SKM-1 treated with dmso at 0.1 percent for 144 hours (cell line): ENCODE measurements at regions not wholly inside any gene's neighbourhood (a gene's known extent, or its start where the extent isn't known, plus 50 kb on each side); places are given as distances from the start of the nearest gene placed in this dataset.
"Not testable (repeated sequence)": the region's sequence is repeated elsewhere in the genome, so short reads cannot be mapped to it uniquely, and the experiment has no call there.

Experiments used
- DNase-seq: peaks from one replicate; lab custom pipeline; 2025; ENCODE audit not compliant: unreplicated experiment; lab: John Stamatoyannopoulos, UW

DNA sequence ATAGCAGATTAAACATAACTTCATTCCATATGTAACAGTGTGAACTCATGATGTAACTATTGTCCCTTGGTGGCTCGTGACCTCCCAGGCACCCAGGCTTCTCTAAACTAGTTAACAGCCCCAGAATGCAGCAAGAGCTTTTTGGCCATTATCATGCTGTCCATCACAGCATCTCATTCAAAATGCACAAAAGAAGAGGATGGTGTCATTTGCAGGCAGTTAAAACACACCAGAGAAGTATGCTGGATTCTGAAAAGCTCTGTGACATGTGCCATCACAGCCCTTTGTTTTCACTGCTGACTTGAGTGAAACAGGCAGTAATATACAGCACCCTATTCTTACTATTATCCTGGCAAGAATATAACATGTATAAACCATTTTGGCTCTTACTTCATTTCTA lies 117.6 kb upstream of the CHMP2B start:
- DNase-seq = no peak

DNA sequence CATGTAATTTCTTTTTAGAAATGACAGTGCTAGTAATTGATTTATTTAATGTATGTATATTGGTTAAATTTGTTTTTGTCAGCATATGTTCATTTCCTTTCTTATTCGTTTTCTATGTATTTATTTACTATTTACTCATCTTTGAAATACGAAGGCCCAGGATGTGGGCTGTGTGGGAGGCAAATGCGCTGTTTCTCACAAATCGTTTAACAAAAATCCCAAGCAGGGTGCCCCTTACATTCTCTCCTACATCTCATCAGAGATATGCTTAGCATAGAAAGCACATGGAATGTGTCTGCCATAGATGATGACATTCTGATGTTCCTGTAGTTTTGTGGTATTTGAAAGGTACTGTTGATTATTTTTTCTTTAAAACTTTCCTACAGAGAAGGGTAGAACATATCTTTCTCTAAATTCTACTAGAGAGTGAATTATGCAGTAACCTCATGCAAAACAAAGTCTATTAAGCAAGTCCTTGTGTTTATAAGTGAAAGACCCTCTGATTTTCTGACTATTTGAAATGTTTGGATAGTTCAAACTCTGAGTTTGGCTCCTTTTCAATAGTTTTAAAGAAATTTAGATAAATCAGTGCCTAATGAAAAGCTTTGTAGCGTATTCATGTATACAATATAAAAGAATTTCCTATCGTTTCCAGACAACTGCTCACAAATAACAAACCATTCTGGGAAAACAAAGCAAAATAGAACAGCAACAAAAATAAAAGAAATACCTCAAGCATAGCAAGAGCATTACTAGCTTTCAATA lies 111.1 kb upstream of the VGLL3 start:
- no peak for DNase-seq

DNA sequence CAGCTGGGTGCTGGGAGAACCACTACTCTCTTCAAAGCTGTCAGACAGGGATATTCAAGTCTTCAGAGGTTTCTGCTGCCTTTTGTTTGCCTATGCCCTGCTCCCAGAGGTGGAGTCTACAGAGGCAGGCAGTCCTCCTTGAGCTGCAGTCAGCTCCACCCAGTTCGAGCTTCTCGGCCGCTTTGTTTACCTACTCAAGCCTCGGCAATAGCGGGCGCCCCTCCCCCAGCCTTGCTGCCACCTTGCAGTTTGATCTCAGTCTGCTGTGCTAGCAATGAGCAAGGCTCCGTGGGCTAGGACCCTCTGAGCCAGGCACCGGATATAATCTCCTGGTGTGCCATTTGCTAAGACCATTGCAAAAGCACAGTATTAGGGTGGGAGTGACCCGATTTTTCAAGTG lies 106.8 kb upstream of the VGLL3 start:
- not testable (repeated sequence) for DNase-seq

DNA sequence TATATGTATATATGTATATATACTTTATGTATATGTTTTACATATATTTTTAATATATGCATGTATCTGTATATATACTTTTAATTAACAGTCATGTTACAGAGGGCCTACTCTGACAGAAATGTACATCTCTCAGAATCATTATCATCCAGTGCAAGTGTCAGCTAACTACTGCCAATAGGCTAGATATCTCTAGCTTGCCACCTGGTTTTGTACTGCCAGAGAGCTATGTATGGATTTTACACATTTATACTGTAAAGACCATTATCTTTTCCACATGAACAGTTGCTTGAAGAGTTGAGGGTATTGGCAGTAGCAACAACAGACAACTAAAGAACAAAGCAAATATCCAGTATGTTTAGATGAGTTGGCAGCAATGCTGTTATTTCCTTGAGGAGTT lies 99.7 kb upstream of the VGLL3 start:
- no peak for DNase-seq

DNA sequence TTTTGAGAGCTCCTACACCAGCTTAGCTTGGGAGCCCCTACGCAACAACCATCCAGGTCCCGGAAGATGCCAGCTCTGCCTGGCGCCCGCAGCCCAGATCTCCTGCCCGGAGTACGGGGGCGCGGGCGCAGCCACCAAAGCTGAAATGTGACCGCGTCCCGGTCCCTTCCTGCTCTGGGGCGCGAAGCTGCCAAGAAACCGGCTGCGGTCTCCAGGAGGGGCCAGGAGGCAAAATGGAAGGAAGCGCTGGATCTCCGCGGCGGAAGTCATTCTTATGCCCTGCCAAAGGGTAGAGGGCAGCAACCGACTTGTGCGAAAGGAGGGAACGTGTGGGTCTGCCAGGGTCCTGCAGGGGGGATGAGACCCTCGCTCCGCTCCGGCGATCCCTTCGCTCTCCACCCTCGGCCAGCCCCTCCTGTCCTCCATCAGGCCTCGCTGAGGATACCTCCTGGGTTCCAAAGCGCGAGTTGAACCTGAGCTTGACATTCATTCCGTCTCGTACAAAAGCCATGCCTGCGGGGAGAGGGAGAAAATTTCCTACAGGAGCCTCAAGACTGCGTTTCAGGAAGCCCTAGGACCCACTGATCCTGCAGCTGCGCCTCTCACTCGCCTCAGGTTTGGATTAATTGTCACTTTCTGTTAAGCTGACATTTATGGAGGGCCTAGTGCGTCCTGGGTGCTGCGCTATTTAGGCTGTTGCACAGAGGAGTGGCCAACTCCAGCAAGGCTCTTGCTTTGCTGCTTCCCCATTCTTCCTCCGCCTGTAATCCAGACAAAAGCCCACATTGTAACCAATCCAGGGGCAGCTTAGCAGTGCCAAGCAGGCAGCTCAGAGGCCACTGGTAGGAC lies 98.3 kb upstream of the VGLL3 start:
- peak; percentile 62 for DNase-seq

DNA sequence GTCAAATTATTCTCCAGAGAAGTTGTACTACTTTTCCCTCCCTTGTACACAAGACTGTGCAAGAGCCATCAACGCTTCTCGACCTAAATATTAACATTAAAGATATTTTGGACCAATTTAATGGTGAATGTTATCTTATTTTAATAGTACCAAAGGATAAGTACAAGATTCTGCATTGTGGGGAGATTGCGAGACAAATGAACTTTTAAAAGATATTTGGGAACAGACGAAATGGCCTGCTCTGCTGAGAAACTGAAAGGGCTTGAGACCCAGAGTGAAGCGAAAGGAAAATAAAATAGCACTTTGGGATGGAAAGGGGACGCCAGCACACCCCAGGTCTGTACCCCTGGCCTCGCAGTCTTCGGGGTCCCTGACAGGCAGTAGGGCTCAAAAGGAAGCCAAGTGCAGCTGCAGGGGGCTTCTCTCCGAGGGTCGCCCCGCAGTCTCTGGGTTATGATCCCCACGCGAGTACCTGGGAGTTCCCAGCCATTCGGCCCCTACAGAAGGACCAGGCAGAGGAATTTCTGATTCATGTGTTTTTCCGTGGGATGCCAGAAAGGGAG lies 97.6 kb upstream of the VGLL3 start:
- no peak for DNase-seq

DNA sequence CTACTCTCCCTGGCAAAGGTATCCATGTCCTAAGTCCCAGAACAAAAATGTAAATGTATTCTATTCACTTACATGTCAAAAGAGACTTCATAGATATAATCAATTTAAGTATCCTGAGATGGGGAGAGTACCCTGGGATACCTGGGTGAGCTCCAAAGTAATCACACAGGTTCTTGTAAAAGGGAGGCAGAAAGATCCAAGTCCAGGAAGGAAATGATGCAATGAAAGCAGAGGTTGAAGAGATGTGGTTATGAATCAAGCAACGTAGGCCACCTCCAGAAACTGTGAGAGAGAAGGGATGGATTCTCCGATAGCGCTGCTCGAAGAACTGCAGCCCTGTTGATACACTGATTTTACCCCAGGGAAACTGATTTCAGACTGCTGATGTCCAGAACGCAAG lies 93.9 kb upstream of the VGLL3 start:
- no peak for DNase-seq

DNA sequence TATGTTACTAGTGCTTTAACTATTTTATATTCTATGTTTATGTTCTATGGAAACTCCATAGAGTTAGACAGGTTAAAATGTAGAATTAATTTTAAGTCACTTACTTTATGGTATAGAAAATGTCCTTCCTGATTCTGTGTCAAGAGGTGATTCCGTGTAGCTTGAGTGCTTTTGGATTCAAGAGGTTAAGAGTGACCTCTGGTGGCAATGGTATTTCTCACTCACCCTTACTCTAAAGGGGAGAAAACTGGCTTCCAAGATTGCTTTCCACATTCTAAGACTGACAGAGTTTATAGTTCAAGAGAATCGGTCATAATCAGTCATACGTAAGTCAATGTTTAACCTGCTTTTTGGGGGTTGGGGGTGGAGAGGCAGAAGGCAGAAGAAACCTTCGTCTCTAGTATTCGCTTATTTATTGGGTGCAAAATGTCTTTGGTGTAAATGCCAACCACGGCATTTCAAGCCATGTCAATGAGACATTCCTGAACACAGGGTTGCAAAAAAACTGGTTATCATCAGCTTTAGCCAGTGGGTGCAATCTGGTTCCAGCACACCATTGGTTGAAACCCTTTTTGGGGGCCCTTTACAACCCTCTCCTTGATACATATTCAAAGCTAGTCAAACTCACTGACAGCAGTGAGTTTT lies 92.0 kb upstream of the VGLL3 start:
- peak; percentile 49 for DNase-seq

DNA sequence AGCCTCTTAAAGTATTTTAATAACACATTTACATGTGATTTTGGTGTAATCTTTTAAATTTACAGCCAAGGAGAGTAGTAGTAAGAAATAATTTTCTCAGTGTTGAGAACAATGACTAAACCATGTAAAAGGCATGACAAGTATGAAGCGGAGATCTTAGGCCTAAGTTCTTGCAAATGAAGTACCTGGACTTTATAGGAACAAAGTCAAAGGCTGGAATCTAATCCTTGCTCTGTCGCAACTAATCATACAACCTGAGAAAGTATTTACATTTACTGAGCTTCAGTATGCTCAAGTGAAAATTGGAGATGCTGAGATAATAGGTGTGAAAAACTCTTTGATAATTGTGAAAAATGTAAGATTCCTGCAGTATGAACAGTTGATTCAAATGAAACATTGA lies 86.4 kb upstream of the VGLL3 start:
- no peak for DNase-seq

DNA sequence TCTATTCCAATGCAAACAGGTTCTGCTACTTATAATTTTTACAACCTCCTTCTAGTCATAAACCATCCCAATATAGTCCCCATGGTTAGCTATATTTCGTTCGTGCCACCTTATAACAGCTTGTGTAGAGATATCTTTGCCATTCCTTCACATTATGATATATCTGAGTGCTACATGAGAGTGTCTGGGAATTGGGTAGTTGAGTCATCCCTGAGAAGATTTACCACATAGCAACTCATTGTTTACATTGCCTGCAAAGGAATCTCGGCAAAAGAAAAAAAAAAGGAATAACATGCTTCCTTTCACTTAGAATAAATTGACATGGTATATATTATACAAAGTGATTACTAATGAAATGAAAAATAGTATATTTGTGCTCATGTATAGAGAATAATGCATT lies 86.0 kb upstream of the VGLL3 start:
- no peak for DNase-seq

DNA sequence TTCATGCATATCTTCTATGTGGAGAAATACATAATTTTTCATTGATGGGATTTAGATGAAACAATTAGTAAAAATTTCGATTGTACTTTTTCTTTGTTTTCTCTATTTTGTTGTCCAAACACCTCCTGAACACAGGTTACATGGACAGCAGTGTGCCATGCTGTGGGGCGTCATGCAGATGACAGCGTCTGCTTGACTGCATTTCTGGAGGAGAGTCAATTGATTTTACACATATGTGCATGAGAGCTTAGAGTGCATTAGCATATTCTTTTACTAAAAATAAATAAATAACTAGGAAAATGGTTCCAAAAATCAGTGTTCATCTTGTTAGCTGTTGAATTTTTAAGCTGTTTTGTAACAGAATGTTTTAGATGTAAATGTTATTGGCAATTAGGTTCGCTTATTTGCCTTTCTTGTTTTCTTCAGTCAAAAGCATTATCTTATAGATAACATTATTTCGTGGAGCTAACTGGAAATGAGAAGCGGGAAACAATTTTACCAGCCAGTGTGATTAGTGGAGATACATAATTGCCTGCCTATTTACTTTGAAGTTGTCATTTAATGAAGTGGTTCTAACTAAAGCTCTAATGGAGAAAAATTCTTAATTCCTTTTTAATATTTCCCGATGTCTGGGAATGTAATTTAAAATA lies 82.7 kb upstream of the VGLL3 start:
- no peak for DNase-seq

DNA sequence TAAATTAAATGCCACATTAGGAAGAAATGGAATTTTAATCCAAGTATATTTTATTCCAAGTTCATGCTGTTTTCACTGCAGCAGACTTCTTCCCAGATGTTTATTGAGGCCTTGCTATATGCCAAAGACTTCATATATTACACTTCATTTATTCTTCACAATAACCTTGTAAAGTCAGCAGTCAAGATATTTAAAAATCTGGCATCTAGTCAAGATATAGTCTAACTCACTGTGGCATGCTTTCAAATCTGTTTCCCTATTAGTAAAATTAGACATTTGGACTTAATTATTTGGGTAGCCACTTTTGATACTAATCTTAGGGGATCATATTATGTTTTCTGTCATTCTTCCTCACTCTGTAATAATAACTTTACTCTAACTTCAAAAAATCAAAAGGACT lies 81.5 kb upstream of the VGLL3 start:
- DNase-seq = no peak

DNA sequence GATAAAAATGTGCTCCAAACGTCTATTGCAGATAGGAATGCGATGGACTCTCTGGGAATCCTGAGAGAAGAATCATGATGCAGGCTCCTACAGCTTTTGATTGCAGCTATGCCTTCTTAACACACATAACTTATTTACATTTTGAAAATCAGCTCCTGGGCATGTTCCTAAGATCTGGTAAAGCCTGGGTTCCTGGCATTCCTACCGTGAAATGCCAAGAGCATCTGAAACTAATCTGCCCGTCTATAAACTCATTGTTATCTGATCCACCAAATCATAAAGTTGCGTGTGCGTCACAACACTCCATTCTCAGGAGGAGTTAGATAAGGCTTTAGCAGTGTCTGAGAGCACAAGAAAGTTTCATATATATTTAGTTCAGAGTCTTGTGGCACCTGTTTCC lies 79.0 kb upstream of the VGLL3 start:
- DNase-seq = no peak

DNA sequence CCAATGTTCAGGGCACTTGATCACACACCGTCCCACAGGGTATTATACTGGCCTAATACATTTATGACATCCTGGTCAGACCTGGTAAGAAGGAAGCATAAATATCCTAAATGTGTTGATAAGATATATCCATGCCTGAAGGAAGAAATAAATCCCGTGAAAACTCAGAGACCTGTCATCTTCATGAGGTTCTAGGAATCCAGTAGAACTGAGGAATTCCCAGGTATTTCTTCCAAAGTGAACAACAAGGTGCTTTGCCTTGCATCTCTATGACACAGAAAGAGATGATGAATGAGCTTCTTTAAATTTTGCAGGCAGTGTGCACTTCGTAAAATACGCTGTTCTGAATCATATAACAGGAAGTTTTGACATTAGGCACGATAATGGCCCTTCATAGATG lies 78.1 kb upstream of the VGLL3 start:
- DNase-seq = no peak

DNA sequence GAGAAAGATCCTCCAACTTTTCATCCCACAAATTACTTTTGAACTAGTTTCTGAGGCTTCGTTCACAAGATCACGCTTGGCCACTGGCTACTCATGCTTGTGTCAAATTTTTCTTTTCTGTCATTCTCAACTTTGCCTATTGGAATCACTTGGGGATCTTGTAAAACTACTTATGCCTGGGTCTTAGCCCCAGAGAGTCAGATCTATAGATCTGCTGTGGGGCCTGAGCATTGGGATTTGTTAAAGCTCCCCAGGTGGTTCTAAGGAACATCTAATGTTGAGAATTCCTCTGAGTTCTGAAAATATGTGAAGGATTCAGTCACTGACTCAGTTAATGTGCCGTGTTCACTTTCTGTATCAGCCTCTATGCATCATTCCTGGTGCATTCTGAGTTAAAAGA lies 71.7 kb upstream of the VGLL3 start:
- DNase-seq = no peak

DNA sequence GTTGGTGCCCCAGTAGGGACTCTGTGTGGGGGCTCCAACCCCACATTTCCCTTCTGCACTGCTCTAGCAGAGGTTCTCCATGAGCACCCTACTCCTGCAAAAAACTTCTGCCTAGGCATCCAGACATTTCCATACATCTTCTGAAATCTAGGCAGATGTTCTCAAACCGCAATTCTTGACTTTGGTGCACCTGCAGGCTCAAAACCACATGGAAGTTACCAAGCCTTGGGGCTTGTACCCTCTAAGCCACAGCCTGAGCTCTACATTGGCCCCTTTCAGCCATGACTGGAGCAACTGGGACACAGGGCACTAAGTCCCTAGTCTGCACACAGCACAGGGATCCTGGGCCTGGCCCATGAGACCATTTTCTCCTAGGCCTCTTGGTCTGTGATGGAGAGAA lies 66.5 kb upstream of the VGLL3 start:
- DNase-seq = no peak

DNA sequence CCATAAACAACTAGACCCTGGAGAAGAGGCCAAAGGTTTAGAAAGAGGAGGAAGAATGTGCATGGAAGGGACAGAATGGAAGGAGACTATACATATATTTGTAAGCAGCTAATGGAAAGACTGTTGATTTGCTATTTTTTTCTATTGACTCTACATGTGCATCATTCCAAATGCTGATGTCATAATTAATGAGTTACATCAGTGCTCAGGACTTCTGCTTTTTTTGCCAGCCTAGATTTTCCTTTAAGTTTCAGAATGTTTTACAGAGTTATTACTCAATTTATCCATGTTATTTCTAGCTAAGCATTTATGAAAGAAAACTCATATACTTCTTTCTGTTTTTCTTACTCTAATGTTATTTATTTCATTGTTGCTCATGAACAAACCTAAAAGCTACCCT lies 62.6 kb upstream of the VGLL3 start:
- peak; percentile 1 for DNase-seq

DNA sequence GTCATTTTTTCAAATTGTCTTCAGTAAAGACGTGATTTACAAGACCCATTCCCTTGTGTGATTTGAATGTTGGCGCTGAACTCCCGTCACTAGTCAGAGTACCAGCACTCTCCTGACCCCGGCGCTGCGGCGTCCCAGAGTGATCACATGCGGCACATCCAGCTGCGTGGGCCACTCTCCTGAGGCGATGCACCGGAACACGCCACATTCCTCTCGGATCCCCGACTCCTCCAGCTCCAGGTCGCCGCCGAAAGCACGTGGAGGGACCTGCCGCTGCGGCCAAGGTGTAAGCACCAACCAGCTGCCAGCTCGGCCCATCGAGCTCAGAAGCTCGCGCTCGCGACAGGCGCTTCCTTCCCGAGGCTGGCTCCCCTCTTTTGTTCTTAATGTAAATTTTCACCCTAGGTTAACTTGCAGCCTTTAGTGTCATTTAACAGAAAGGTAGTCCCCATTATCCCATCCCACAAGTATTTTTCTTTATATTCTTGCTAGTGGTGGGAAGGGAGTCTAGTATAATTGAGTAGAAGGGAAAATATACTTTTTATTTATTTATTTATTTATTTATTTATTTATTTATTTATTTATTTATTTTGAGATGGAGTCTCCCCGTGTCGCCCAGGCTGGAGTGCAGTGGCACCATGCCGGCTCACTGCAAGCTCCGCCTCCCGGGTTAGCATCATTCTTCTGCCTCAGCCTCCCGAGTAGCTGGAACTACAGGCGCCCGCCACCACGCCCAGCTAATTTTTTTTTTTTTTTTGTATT lies 61.7 kb upstream of the VGLL3 start:
- DNase-seq = no peak

DNA sequence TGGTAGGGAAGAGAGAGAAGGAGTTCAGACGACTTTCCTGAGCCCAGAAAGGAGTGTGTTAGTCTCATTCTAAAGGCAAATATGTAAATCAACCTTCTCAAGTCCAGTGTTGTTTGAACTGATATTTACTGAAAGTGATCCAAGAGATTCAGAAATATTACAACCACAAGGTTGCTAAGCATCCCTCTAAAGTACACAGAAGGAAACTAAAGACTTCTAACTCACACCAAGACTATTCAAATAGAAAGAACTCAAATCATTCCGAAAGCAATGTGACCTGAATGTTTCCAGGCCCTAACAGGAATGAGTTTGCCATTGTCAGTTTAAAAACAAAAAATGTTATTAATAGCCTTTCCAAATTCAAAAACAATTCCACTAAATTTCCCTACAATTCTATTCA lies 56.9 kb upstream of the VGLL3 start:
- DNase-seq = no peak

DNA sequence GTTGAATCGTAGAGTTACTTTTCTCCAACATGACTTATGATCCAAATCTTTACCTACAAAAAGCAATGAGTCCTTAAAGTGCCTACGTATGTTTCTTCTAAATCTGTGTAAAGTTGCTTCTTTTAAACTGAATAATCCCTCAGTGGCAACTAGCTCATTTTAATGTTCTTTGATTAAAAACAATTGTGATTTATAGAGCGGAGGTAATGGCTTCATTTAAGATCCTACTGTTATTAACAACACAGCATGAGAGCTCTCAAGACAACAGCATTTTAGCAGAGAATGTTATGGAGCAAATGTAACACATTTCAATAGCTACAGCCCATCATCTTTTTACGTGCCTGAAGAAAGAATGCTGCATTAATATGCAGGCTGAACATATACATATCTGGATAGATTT lies 55.3 kb upstream of the VGLL3 start:
- DNase-seq = no peak

DNA sequence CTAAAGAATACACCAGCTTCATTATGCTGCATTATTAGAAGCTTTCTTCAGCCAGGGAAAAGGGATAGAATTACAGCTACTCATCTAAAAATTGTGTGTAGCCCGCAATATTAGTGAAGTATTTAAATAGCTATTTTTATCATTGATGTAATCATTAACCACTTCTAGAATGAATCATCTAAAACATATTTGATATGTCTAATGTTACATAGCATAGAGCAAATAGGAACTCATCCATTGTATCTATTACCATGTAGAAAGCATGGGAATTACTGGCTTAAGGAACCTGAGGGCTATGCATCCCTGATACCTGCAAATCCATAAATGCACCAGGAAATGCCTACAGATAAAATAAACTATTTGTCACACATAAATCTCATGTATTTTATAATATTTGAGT lies 54.5 kb upstream of the VGLL3 start:
- DNase-seq = no peak
